ENCODE measurements at regions not wholly inside any gene's neighbourhood (a gene's known extent, or its start where the extent isn't known, plus 50 kb on each side); places are given as distances from the start of the nearest gene placed in this dataset.

- TF ChIP-seq EZH2 (IDR thresholded peaks at IDR 0.05; ENCODE audit: low read length, missing control alignments) (no peak), CTCF (conservative IDR thresholded peaks at IDR 0.05 in 1 of 2, IDR thresholded peaks at IDR 0.05 in 1 of 2; ENCODE audit: low read depth in 1 of 2, low read length in 2 of 2) (no peak)
These were observed 1220.5 kb downstream of the ROBO2 start for GRCh38 chr3:78260388-78260787.

Measured in fibroblast of lung (primary cell).